HG02870 (cell line): ENCODE measurements at regions not wholly inside any gene's neighbourhood (a gene's known extent, or its start where the extent isn't known, plus 50 kb on each side); places are given as distances from the start of the nearest gene placed in this dataset.

ENCODE experiments used
- ATAC-seq: cut with Tn5 transposase; IDR thresholded peaks from one replicate; pipeline ENCODE4 v1.9.1; 2021; ENCODE audit warnings: mild to moderate bottlenecking, moderate library complexity; ENCODE audit not compliant: unreplicated experiment

GRCh38 chr2:120545521-120546047 is 190.1 kb upstream of the GLI2 start:
- ATAC-seq: no peak

GRCh38 chr2:120546048-120546864 is 189.4 kb upstream of the GLI2 start:
- ATAC-seq: no peak

GRCh38 chr2:120546865-120547390 is 188.7 kb upstream of the GLI2 start:
- ATAC-seq: no peak

GRCh38 chr2:120547662-120548061 is 188.0 kb upstream of the GLI2 start:
- no peak for ATAC-seq

- no peak for ATAC-seq
Measured at GRCh38 chr2:120548627-120549608, 186.8 kb upstream of the GLI2 start.

GRCh38 chr2:120549841-120550240 is 185.8 kb upstream of the GLI2 start:
- ATAC-seq: no peak

GRCh38 chr2:120550282-120550681 is 185.4 kb upstream of the GLI2 start:
- ATAC-seq: no peak

GRCh38 chr2:120550893-120551446 is 184.7 kb upstream of the GLI2 start:
- ATAC-seq: no peak

- ATAC-seq: peak; percentile 73
Measured at GRCh38 chr2:120551522-120551921, 184.1 kb upstream of the GLI2 start.

GRCh38 chr2:120552079-120552478 is 183.6 kb upstream of the GLI2 start:
- no peak for ATAC-seq

GRCh38 chr2:120552800-120553481 is 182.7 kb upstream of the GLI2 start:
- no peak for ATAC-seq

- no peak for ATAC-seq
Measured at GRCh38 chr2:120554625-120555032, 181.0 kb upstream of the GLI2 start.

GRCh38 chr2:120555092-120555491 is 180.6 kb upstream of the GLI2 start:
- ATAC-seq: no peak

GRCh38 chr2:120556911-120557310 is 178.8 kb upstream of the GLI2 start:
- no peak for ATAC-seq

GRCh38 chr2:120558847-120559246 is 176.8 kb upstream of the GLI2 start:
- ATAC-seq: no peak

- ATAC-seq: no peak
Measured at GRCh38 chr2:120559401-120559800, 176.3 kb upstream of the GLI2 start.

GRCh38 chr2:120560330-120560729 is 175.3 kb upstream of the GLI2 start:
- ATAC-seq: no peak

GRCh38 chr2:120561379-120562035 is 174.2 kb upstream of the GLI2 start:
- no peak for ATAC-seq

GRCh38 chr2:120562218-120563005 is 173.3 kb upstream of the GLI2 start:
- no peak for ATAC-seq
